ENCODE measurements at regions not wholly inside any gene's neighbourhood (a gene's known extent, or its start where the extent isn't known, plus 50 kb on each side); places are given as distances from the start of the nearest gene placed in this dataset.

GRCh38 chr12:45623940-45624339, 105.6 kb upstream of the ARID2 start:
- TF ChIP-seq SUZ12 (IDR thresholded peaks at IDR 0.05) (no peak), BHLHE40 (IDR thresholded peaks at IDR 0.05; ENCODE audit: borderline replicate concordance) (no peak), CTBP1 (IDR thresholded peaks at IDR 0.05; ENCODE audit: borderline replicate concordance) (no peak), SP1 (IDR thresholded peaks at IDR 0.05) (no peak)
